B cell (primary cell): ENCODE measurements at regions not wholly inside any gene's neighbourhood (a gene's known extent, or its start where the extent isn't known, plus 50 kb on each side); places are given as distances from the start of the nearest gene placed in this dataset.

ENCODE experiments used
- ATAC-seq: fragments of 200-7000 bp; cut with Tn5 transposase; one replicate; pipeline ENCODE4 v1.10.0; 2021; ENCODE audit warnings: low read depth, mild to moderate bottlenecking, moderate number of reproducible peaks, moderate library complexity
- CTCF ChIA-PET: fragments of 350-600 bp; sonication (Branson Sonifier 250); formaldehyde crosslinking; loops from one replicate; lab custom pipeline; 2021; ENCODE audit warnings: antibody characterized with exemption, inconsistent platforms; lab: Charles Lee
- POLR2A ChIA-PET: fragments of 350-600 bp; sonication (Branson Sonifier 250); formaldehyde crosslinking; loops from one replicate; lab custom pipeline; 2021; ENCODE audit warnings: antibody characterized with exemption; lab: Charles Lee
- DNase-seq: peaks from one replicate; pipeline ENCODE4 v3.0.0; 2013
- H2AFZ ChIP-seq: 2 replicates; pipeline ENCODE4 v1.6.1; 2012; ENCODE audit warnings: mild to moderate bottlenecking, low read depth, low read length; ENCODE audit not compliant: insufficient read depth, poor library complexity, severe bottlenecking
- H3K27ac ChIP-seq, 2 donors: 1 replicate in 1 of 2; 2 replicates in 1 of 2; pipeline ENCODE4 v1.5.1; 2012 to 2013; ENCODE audit warnings: low read length in 2 of 2, mild to moderate bottlenecking in 2 of 2, moderate library complexity in 1 of 2
- H3K27me3 ChIP-seq, 4 experiments: fragments of 200-600 bp in 1 of 4; sonication (generic) in 1 of 4; replicated peaks in 1 of 4; 1 replicate in 2 of 4; 2 replicates in 2 of 4; pipeline versions ENCODE4 v1.6.1 to v1.7.0; 2013 to 2016; ENCODE audit warnings: low read length in 3 of 4, mild to moderate bottlenecking in 2 of 4, mixed read lengths in 1 of 4, moderate library complexity in 1 of 4; ENCODE audit not compliant: insufficient read depth in 4 of 4, control insufficient read depth in 3 of 4; ENCODE audit errors: control extremely low read depth in 1 of 4
- H3K36me3 ChIP-seq, 2 experiments: replicated peaks in 1 of 2; 1 replicate in 1 of 2; 2 replicates in 1 of 2; pipeline versions ENCODE4 v1.6.1 to v1.7.1; 2013; ENCODE audit warnings: low read length in 1 of 2; ENCODE audit not compliant: insufficient read depth in 2 of 2, control insufficient read depth in 1 of 2; ENCODE audit errors: control extremely low read depth in 1 of 2, extremely low read depth in 1 of 2
- H3K4me1 ChIP-seq, 2 donors: fragments of 200-600 bp in 1 of 2; sonication (generic) in 1 of 2; 1 replicate in 1 of 2; 2 replicates in 1 of 2; pipeline versions ENCODE4 v1.5.1 to v1.6.1; 2013 to 2017; ENCODE audit warnings: low read length in 2 of 2; ENCODE audit not compliant: control insufficient read depth in 2 of 2, insufficient read depth in 2 of 2
- H3K4me2 ChIP-seq: replicated peaks from 2 replicates; pipeline ENCODE3; 2012; ENCODE audit warnings: mild to moderate bottlenecking, low read depth, low read length; ENCODE audit not compliant: poor library complexity, severe bottlenecking
- H3K4me3 ChIP-seq, 5 experiments: fragments of 200-600 bp in 1 of 5; sonication (generic) in 1 of 5; 1 replicate in 3 of 5; 2 replicates in 2 of 5; pipeline versions ENCODE4 v1.5.1 to v1.7.0; 2011 to 2016; ENCODE audit warnings: low read length in 4 of 5, mild to moderate bottlenecking in 4 of 5, low read depth in 2 of 5, control low read depth in 1 of 5, moderate library complexity in 1 of 5; ENCODE audit not compliant: insufficient read depth in 1 of 5; ENCODE audit errors: control extremely low read depth in 1 of 5, extremely low read depth in 1 of 5
- H3K79me2 ChIP-seq: fragments of 200-600 bp; sonication (generic); one replicate; pipeline ENCODE4 v1.6.0; 2016; ENCODE audit warnings: low read length; ENCODE audit not compliant: control insufficient read depth, insufficient read depth
- H3K9ac ChIP-seq: fragments of 200-600 bp; sonication (generic); 2 replicates; pipeline ENCODE4 v1.6.1; 2017; ENCODE audit warnings: mild to moderate bottlenecking, low read length, moderate library complexity
- H3K9me3 ChIP-seq, 3 donors: one replicate each; pipeline versions ENCODE4 v1.6.1 to v1.7.1; 2013; ENCODE audit warnings: low read length in 2 of 3; ENCODE audit not compliant: control insufficient read depth in 2 of 3, insufficient read depth in 1 of 3; ENCODE audit errors: control extremely low read depth in 1 of 3
- H4K20me1 ChIP-seq: 2 replicates; pipeline ENCODE4 v1.6.0; 2012; ENCODE audit warnings: mild to moderate bottlenecking, low read length; ENCODE audit not compliant: insufficient read depth, control insufficient read depth, poor library complexity, severe bottlenecking
- H3K27ac Mint-ChIP-seq: one replicate; pipeline ENCODE4 v1.8.0; 2021; ENCODE audit warnings: mixed read lengths
- H3K27me3 Mint-ChIP-seq: one replicate; pipeline ENCODE4 v1.8.0; 2021; ENCODE audit warnings: mixed read lengths
- H3K4me1 Mint-ChIP-seq: one replicate; pipeline ENCODE4 v1.8.0; 2021; ENCODE audit warnings: mixed read lengths
- H3K4me3 Mint-ChIP-seq: one replicate; pipeline ENCODE4 v1.8.0; 2021; ENCODE audit warnings: mixed read lengths
- H3K9me3 Mint-ChIP-seq: one replicate; pipeline ENCODE4 v1.8.0; 2022; ENCODE audit warnings: mixed read lengths; ENCODE audit not compliant: insufficient read depth
- CTCF ChIP-seq: fragments of 200-600 bp; IDR thresholded peaks from one replicate; pipeline ENCODE4 v1.8.0; 2022; ENCODE audit warnings: antibody characterized with exemption, mild to moderate bottlenecking
- EZH2 ChIP-seq: IDR thresholded peaks from 2 replicates; pipeline ENCODE4 v1.6.1; 2012; ENCODE audit warnings: borderline replicate concordance, low read depth, mild to moderate bottlenecking, moderate library complexity, low read length; ENCODE audit not compliant: insufficient read depth, poor library complexity, severe bottlenecking
- WGBS: methylation state at CpG from one replicate; pipeline ENCODE4 v1.1.5; 2013; ENCODE audit warnings: missing lambda C conversion rate; ENCODE audit not compliant: insufficient coverage; 5-methylcytosine and 5-hydroxymethylcytosine counted together
- intact Hi-C: fragments of 100-400 bp; cut with micrococcal nuclease; formaldehyde crosslinking; loops from one replicate; pipeline ENCODE4 v1.10.0; 2022

GRCh38 chr12:89845767-89846166 is 137.1 kb upstream of the ATP2B1 start:
- H3K79me2 ChIP-seq = no peaks in the 10 kb centered on the region
- ChIA-PET POLR2A (no interaction called here), CTCF (no interaction called here)
- TF ChIP-seq EZH2 = no peak
- intact Hi-C loops = loop anchor here (10.0 kb wide), 1 partner anchor 51 kb away; no protein-coding TSS in a partner anchor
- DNase-seq (no peak), ATAC-seq (no peak)
- H4K20me1 ChIP-seq = no peaks in the 10 kb centered on the region
- no CpG with 5 or more reads among the region's 1 CpG for WGBS
- H3K9ac ChIP-seq = no peak overlapping the region
- Mint-ChIP-seq H3K9me3 (no peaks in the 10 kb centered on the region), H3K27me3 (no peaks in the 10 kb centered on the region), H3K4me1 (peaks cover 5% of the 10 kb centered on the region), H3K4me3 (no peak overlapping the region), H3K27ac (no peak overlapping the region)
- no peaks in the 10 kb centered on the region for H3K27me3 ChIP-seq
- no peak overlapping the region for H3K27ac ChIP-seq
- H2AFZ ChIP-seq = no peak overlapping the region
- H3K4me1 ChIP-seq = no peaks in the 10 kb centered on the region
- H3K36me3 ChIP-seq = no peaks in the 10 kb centered on the region
- H3K4me2 ChIP-seq = no peak overlapping the region
- H3K4me3 ChIP-seq = no peak overlapping the region
- no peaks in the 10 kb centered on the region for H3K9me3 ChIP-seq

- no peak overlapping the region for H3K27ac ChIP-seq
- DNase-seq (no peak), ATAC-seq (no peak)
- H3K4me1 ChIP-seq = no peaks in the 10 kb centered on the region
- Mint-ChIP-seq H3K27ac (no peak overlapping the region), H3K4me3 (no peak overlapping the region), H3K9me3 (no peaks in the 10 kb centered on the region), H3K27me3 (no peaks in the 10 kb centered on the region), H3K4me1 (peaks cover 7% of the 10 kb centered on the region)
- ChIA-PET POLR2A (interaction anchor here (0.9 kb wide), 1 partner anchor 10 kb away, joined by 3 read pairs; no protein-coding TSS in a partner anchor), CTCF (no interaction called here)
- H3K79me2 ChIP-seq = no peaks in the 10 kb centered on the region
- no peaks in the 10 kb centered on the region for H3K36me3 ChIP-seq
- no CpG with 5 or more reads among the region's 3 CpGs for WGBS
- H3K9ac ChIP-seq = no peak overlapping the region
- no peaks in the 10 kb centered on the region for H3K27me3 ChIP-seq
- intact Hi-C loops = loop anchor here (10.0 kb wide), 1 partner anchor 51 kb away; no protein-coding TSS in a partner anchor
- H2AFZ ChIP-seq = no peak overlapping the region
- H3K4me2 ChIP-seq = no peak overlapping the region
- TF ChIP-seq CTCF (no peak), EZH2 (no peak)
- no peaks in the 10 kb centered on the region for H4K20me1 ChIP-seq
- H3K4me3 ChIP-seq = no peak overlapping the region
- no peaks in the 10 kb centered on the region for H3K9me3 ChIP-seq
Measured at GRCh38 chr12:89845366-89845765, 136.7 kb upstream of the ATP2B1 start.
